ENCODE measurements at regions not wholly inside any gene's neighbourhood (a gene's known extent, or its start where the extent isn't known, plus 50 kb on each side); places are given as distances from the start of the nearest gene placed in this dataset.

- H3K4me3 ChIP-seq (replicated peaks in 1 of 4; ENCODE audit: control extremely low read depth in 1 of 4, insufficient read depth in 1 of 4, low read depth in 3 of 4, low read length in 4 of 4): no peak overlapping the region
- no peaks in the 10 kb centered on the region for H3K36me3 ChIP-seq (ENCODE audit: control insufficient read depth, insufficient read depth, low read length)
- H3K9ac ChIP-seq (ENCODE audit: insufficient read depth, low read length): no peak overlapping the region
- no peaks in the 10 kb centered on the region for H3K4me1 ChIP-seq (ENCODE audit: control insufficient read depth, extremely low read depth, insufficient read depth, low read length)
- TF ChIP-seq EZH2 (IDR thresholded peaks at IDR 0.05; ENCODE audit: low read length, missing control alignments): no peak
- no peak for TF ChIP-seq CTCF (conservative IDR thresholded peaks at IDR 0.05 in 1 of 2, IDR thresholded peaks at IDR 0.05 in 1 of 2; ENCODE audit: low read depth in 1 of 2, low read length in 2 of 2)
- no peaks in the 10 kb centered on the region for H3K27me3 ChIP-seq (ENCODE audit: control insufficient read depth, insufficient read depth, low read length)
- no peaks in the 10 kb centered on the region for H3K79me2 ChIP-seq (ENCODE audit: control insufficient read depth, insufficient read depth, low read length)
- no peak overlapping the region for H3K4me2 ChIP-seq (ENCODE audit: extremely low read depth, insufficient read depth, low read length)
- H4K20me1 ChIP-seq (ENCODE audit: control insufficient read depth, extremely low read depth, insufficient read depth, low read length): no peaks in the 10 kb centered on the region
- no peak for DNase-seq (ENCODE audit: low read depth in 2 of 2)
- H3K9me3 ChIP-seq (ENCODE audit: control insufficient read depth, insufficient read depth, low read depth, low read length): no peaks in the 10 kb centered on the region
- no peak overlapping the region for H3K27ac ChIP-seq (ENCODE audit: insufficient read depth, low read length)
- no peak overlapping the region for H2AFZ ChIP-seq (ENCODE audit: low read length)
Measured at GRCh38 chr4:67092351-67092750, 453.0 kb downstream of the CENPC start.

GRCh38 chr4:67091673-67092072, 453.6 kb downstream of the CENPC start:
- Histone ChIP-seq H3K9ac (ENCODE audit: insufficient read depth, low read length) (no peak overlapping the region), H3K4me3 (replicated peaks in 1 of 4; ENCODE audit: control extremely low read depth in 1 of 4, insufficient read depth in 1 of 4, low read depth in 3 of 4, low read length in 4 of 4) (no peak overlapping the region), H3K4me2 (ENCODE audit: extremely low read depth, insufficient read depth, low read length) (no peak overlapping the region), H3K9me3 (ENCODE audit: control insufficient read depth, insufficient read depth, low read depth, low read length) (no peaks in the 10 kb centered on the region), H3K4me1 (ENCODE audit: control insufficient read depth, extremely low read depth, insufficient read depth, low read length) (no peaks in the 10 kb centered on the region), H3K36me3 (ENCODE audit: control insufficient read depth, insufficient read depth, low read length) (no peaks in the 10 kb centered on the region), H4K20me1 (ENCODE audit: control insufficient read depth, extremely low read depth, insufficient read depth, low read length) (no peaks in the 10 kb centered on the region), H3K27me3 (ENCODE audit: control insufficient read depth, insufficient read depth, low read length) (no peaks in the 10 kb centered on the region), H3K27ac (ENCODE audit: insufficient read depth, low read length) (no peak overlapping the region), H3K79me2 (ENCODE audit: control insufficient read depth, insufficient read depth, low read length) (no peaks in the 10 kb centered on the region), H2AFZ (ENCODE audit: low read length) (no peak overlapping the region)
- DNase-seq (ENCODE audit: low read depth in 2 of 2): no peak
- TF ChIP-seq CTCF (conservative IDR thresholded peaks at IDR 0.05 in 1 of 2, IDR thresholded peaks at IDR 0.05 in 1 of 2; ENCODE audit: low read depth in 1 of 2, low read length in 2 of 2) (no peak), EZH2 (IDR thresholded peaks at IDR 0.05; ENCODE audit: low read length, missing control alignments) (no peak)

- Histone ChIP-seq H3K9me3 (ENCODE audit: control insufficient read depth, insufficient read depth, low read depth, low read length) (no peaks in the 10 kb centered on the region), H4K20me1 (ENCODE audit: control insufficient read depth, extremely low read depth, insufficient read depth, low read length) (no peaks in the 10 kb centered on the region), H3K4me2 (ENCODE audit: extremely low read depth, insufficient read depth, low read length) (no peak overlapping the region), H3K4me3 (replicated peaks in 1 of 4; ENCODE audit: control extremely low read depth in 1 of 4, insufficient read depth in 1 of 4, low read depth in 3 of 4, low read length in 4 of 4) (no peak overlapping the region), H3K4me1 (ENCODE audit: control insufficient read depth, extremely low read depth, insufficient read depth, low read length) (no peaks in the 10 kb centered on the region), H3K27me3 (ENCODE audit: control insufficient read depth, insufficient read depth, low read length) (no peaks in the 10 kb centered on the region), H3K36me3 (ENCODE audit: control insufficient read depth, insufficient read depth, low read length) (no peaks in the 10 kb centered on the region), H2AFZ (ENCODE audit: low read length) (no peak overlapping the region), H3K27ac (ENCODE audit: insufficient read depth, low read length) (no peak overlapping the region), H3K9ac (ENCODE audit: insufficient read depth, low read length) (no peak overlapping the region), H3K79me2 (ENCODE audit: control insufficient read depth, insufficient read depth, low read length) (no peaks in the 10 kb centered on the region)
- no peak for DNase-seq (ENCODE audit: low read depth in 2 of 2)
- no peak for TF ChIP-seq EZH2 (IDR thresholded peaks at IDR 0.05; ENCODE audit: low read length, missing control alignments)
- TF ChIP-seq CTCF (conservative IDR thresholded peaks at IDR 0.05 in 1 of 2, IDR thresholded peaks at IDR 0.05 in 1 of 2; ENCODE audit: low read depth in 1 of 2, low read length in 2 of 2): no peak
Measured at GRCh38 chr4:67087897-67088296, 457.4 kb downstream of the CENPC start.
